ENCODE measurements at regions not wholly inside any gene's neighbourhood (a gene's known extent, or its start where the extent isn't known, plus 50 kb on each side); places are given as distances from the start of the nearest gene placed in this dataset.
A peak's percentile ranks its signal among the peaks of the same experiment; 100 is the strongest.
"Not testable (repeated sequence)": the region's sequence is repeated elsewhere in the genome, so short reads cannot be mapped to it uniquely, and the experiment has no call there.

DNA sequence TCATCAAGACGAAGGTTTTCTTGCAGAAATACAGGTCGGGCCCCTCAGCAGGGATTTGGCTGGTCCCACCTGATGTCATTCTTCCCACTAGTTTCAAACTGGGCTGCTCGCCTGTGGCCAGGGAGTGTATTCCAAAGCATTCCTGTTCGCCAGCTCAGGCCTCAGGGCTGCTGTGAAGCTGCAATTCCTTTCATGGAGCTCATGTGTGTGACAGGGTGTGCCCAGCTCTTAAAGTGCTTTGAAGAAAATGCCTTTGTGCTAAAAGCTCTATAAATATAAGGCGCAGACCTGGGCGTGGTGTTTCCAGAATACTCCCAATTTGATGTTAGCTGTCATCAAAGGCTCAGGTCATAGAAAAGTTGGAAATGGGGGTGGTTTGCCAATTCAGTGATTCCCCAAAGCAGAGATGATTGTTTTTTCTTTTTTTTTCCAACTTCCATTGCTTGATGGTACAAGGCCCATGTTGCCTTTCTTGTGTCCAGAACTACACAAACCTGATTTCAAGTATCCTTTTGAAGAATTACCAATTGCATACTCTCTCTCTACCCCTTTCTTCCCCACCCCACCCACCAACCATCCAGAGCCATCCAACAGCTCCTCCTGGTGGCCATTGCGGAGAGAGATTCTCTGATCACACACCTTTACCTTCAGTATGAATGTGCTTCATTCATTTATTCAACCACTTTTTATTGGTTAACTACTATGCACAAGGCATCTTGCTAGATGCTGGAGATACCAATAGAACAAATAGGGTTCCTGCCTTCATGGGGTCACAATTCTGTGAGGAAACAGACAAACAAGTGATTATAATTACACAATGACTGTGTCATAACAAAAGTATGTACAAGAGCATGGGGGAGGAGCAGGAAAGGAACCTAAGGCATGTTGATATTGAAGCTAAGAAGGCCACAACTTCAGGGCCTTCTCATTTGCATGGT is 297.3 kb upstream of the LYZL1 start:
- H3K27ac ChIP-seq: peak overlapping the region; percentile 14; the same call in 1 of the 2 replicates
- TF ChIP-seq, protein P1, sequence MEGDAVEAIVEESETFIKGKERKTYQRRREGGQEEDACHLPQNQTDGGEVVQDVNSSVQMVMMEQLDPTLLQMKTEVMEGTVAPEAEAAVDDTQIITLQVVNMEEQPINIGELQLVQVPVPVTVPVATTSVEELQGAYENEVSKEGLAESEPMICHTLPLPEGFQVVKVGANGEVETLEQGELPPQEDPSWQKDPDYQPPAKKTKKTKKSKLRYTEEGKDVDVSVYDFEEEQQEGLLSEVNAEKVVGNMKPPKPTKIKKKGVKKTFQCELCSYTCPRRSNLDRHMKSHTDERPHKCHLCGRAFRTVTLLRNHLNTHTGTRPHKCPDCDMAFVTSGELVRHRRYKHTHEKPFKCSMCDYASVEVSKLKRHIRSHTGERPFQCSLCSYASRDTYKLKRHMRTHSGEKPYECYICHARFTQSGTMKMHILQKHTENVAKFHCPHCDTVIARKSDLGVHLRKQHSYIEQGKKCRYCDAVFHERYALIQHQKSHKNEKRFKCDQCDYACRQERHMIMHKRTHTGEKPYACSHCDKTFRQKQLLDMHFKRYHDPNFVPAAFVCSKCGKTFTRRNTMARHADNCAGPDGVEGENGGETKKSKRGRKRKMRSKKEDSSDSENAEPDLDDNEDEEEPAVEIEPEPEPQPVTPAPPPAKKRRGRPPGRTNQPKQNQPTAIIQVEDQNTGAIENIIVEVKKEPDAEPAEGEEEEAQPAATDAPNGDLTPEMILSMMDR (conservative IDR thresholded peaks at IDR 0.05): peak; percentile 85
- no peak for TF ChIP-seq ZFX (IDR thresholded peaks at IDR 0.05)

DNA sequence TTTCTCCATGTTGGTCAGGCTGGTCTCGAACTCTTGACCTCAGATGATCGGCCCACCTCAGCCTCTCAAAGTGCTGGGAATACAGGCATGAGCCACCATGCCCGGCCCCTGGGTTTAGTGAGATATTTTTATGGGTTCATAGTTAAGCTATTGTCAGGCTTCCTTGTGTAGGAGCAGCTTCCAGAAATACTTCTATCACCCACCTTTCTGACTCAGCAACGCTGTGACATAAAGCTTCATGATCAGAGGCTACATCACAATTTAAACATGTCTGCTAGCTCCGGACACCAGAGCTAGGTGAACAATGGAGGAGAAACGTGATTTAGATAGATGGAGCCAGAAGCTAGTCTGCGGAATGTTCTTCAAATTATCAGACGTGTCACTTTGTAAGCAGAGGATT is 295.8 kb upstream of the LYZL1 start:
- no peak overlapping the region for H3K27ac ChIP-seq
- TF ChIP-seq, protein P1 (conservative IDR thresholded peaks at IDR 0.05): no peak
- TF ChIP-seq ZFX (IDR thresholded peaks at IDR 0.05): no peak

DNA sequence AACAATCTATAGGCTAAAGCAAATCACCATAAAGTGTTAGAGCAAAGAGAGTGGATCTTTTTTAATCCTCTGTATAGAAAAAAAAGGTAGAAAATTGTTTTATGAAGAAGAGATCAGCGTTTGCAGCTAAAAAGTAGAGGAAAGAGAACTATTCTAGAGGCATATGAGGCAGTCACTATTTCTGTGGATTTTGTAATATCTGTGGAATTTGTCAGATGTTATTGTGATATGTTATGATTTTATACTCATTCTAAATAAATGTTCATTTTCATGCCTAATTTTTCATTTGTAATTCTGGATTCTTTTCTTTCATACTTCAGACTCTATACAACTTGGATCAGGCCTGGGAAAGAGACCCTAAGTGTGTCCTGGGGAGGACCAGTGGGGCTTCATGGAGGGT is 295.0 kb upstream of the LYZL1 start:
- H3K27ac ChIP-seq: no peak overlapping the region
- TF ChIP-seq, protein P1 (conservative IDR thresholded peaks at IDR 0.05): no peak
- TF ChIP-seq ZFX (IDR thresholded peaks at IDR 0.05): no peak

DNA sequence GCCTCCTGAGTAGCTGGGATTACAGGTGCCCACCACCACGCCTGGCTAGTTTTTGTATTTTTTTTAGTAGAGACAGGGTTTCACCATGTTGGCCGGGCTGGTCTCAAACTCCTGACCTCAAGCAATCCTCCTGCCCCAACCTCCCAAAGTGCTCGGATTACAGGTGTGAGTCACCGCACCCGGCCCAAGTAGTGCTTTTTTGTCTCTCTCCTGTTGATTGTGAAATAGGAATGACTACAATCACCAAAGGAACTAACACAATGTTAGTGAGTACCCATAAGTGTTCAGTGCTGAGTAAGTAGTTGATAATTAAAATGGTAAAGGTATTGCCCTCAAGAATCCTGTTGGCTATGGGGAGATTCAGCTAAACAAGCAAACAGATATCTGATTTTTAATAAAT is 294.1 kb upstream of the LYZL1 start:
- not testable (repeated sequence) for H3K27ac ChIP-seq

DNA sequence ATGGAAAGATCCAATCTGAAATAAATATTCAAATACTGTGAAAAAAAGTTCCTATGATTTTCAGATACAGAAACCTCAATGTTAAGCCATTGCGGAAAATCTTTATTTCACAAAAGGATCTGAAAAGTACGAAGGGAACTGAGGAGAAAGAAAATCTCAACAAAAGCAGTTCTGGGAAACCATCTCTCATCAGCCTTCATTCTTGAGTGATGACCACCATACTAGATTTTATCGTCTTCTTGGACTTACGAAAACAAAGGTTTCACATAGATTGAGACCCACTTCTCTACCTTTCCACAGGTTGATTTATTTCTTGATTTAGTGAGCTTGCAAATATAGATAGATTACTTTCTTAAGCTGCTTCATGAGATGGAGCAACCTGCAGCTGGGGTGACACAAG is 293.4 kb upstream of the LYZL1 start:
- TF ChIP-seq, protein P1 (conservative IDR thresholded peaks at IDR 0.05): no peak
- TF ChIP-seq ZFX (IDR thresholded peaks at IDR 0.05): no peak
- no peak overlapping the region for H3K27ac ChIP-seq

DNA sequence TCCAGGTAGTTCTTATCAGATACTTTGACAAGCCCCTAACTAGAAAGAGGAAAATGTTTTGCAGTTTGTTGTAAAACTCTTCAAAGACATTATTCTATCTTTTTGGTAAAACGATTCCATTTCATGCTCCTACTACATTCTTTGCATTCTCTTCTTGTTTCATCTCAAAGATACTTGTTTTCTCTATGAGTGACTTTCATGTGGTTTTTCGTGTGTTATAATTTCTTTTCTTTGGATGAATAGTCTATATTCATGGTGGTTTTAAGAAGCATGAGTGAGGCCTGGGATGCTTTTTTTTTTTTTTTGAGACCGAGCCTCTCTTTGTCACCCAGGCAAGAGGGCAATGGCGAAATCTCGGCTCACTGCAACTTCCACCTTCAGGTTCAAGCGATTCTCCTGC is 292.5 kb upstream of the LYZL1 start:
- H3K27ac ChIP-seq: no peak overlapping the region
- TF ChIP-seq, protein P1 (conservative IDR thresholded peaks at IDR 0.05): no peak
- TF ChIP-seq ZFX (IDR thresholded peaks at IDR 0.05): no peak

DNA sequence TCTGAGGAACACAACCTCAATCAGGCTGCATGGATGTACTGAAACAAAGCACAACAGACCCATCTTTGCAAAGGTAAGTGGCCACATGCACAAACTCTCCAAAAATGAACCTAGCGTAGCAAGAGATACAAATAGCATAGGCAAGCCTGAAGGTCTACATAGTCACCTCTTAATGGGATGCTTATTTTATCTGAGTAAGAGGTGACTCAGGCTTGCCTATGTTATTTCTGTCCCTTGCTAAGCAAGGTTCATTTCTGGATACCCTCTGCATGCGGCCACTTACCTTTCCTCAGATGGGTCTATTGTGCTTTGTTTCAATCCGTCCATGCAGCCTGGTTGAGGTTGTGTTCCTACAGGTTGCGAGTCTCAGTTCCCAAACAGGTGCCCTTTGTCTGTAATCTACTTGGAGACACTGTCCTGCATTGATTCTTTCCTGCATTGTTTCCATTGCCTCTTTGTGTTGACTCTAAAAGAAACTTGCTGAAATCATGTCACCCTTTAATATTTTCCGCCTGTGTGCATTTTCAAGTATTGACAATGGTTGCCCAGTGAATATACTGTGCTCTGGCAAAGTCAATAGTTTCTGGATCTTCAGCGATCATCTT is 291.8 kb upstream of the LYZL1 start:
- TF ChIP-seq, protein P1 (conservative IDR thresholded peaks at IDR 0.05): no peak
- no peak for TF ChIP-seq ZFX (IDR thresholded peaks at IDR 0.05)
- no peak overlapping the region for H3K27ac ChIP-seq
